ENCODE measurements at regions not wholly inside any gene's neighbourhood (a gene's known extent, or its start where the extent isn't known, plus 50 kb on each side); places are given as distances from the start of the nearest gene placed in this dataset.
"Not testable (repeated sequence)": the region's sequence is repeated elsewhere in the genome, so short reads cannot be mapped to it uniquely, and the experiment has no call there.

DNA sequence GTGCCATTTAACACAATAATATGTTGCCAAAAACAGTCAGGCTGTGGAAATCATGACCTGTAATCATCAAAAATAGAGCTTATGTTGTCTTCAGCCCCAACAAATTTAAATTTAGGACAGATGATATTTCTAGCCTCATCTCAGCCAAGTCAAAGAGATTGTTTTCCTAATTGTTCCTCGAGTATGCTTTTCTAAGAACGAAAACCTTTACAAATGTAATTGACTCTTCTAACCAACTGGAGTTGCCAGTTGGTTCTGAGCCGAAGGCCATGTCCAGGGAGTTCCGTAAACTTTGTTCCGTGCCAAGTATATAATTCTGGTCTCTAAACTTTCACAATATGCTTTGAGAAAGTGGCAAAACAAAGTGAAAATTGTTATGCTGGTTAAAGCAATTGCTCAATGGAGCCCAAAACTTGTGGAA, 160.8 kb downstream of the CEMIP2 start:
- Mint-ChIP-seq H3K36me3 (ENCODE audit: unreplicated experiment) (no peaks in the 10 kb centered on the region), H3K4me3 (ENCODE audit: unreplicated experiment) (no peak overlapping the region), H3K27me3 (ENCODE audit: unreplicated experiment) (peaks cover 17% of the 10 kb centered on the region), H3K4me1 (ENCODE audit: unreplicated experiment) (no peaks in the 10 kb centered on the region), H3K9me3 (ENCODE audit: unreplicated experiment) (peaks cover 9% of the 10 kb centered on the region), H3K27ac (ENCODE audit: unreplicated experiment) (no peak overlapping the region)
- TF ChIP-seq, protein P1, sequence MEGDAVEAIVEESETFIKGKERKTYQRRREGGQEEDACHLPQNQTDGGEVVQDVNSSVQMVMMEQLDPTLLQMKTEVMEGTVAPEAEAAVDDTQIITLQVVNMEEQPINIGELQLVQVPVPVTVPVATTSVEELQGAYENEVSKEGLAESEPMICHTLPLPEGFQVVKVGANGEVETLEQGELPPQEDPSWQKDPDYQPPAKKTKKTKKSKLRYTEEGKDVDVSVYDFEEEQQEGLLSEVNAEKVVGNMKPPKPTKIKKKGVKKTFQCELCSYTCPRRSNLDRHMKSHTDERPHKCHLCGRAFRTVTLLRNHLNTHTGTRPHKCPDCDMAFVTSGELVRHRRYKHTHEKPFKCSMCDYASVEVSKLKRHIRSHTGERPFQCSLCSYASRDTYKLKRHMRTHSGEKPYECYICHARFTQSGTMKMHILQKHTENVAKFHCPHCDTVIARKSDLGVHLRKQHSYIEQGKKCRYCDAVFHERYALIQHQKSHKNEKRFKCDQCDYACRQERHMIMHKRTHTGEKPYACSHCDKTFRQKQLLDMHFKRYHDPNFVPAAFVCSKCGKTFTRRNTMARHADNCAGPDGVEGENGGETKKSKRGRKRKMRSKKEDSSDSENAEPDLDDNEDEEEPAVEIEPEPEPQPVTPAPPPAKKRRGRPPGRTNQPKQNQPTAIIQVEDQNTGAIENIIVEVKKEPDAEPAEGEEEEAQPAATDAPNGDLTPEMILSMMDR (IDR thresholded peaks at IDR 0.05) = no peak
- no peak for DNase-seq (ENCODE audit: extremely low spot score, unreplicated experiment)

DNA sequence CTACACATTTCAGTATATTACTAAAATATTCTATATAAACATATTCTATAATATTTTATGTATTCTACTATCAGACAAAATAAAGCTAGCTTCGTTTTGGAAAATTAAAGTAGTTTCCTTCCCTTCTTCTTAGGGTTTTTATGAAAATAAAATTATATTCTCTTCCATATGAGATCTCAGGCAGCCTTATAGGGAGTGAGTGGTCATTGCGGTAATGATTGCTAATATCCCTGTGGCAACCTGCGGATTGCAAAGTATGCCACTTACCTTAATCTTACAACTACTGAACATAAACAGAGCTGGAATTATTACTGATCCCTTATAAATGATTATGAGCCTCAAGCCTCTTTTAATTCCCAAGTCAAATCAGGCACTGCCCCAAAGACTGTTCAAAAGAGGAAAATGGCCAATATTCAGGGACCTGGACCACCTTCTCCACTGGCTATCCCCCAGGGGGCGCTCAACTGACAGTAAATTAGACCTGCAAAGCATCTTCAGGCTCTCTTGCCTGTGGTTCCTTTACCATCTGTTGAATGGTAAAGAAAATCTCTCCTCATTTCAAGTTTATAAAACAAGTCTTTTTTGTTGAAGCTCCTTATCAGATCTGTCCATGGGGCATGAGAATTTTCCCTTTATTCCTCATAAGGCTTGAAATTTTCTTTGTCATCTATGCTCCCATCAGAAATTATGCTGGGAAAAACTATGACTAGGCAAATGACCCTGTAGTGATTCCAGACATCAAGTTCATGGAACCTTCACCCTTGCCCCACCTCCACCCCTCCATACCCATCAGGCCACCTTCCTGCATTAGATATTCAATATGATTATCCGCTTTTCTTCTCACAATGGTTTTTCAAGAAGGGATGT, 163.9 kb downstream of the CEMIP2 start:
- peaks cover 2% of the 10 kb centered on the region for H3K27me3 Mint-ChIP-seq (ENCODE audit: unreplicated experiment)
- H3K27ac Mint-ChIP-seq (ENCODE audit: unreplicated experiment) = no peak overlapping the region
- H3K36me3 Mint-ChIP-seq (ENCODE audit: unreplicated experiment) = no peaks in the 10 kb centered on the region
- H3K9me3 Mint-ChIP-seq (ENCODE audit: unreplicated experiment) = peaks cover 4% of the 10 kb centered on the region
- peak; percentile 90 for DNase-seq (ENCODE audit: extremely low spot score, unreplicated experiment)
- TF ChIP-seq, protein P1 (IDR thresholded peaks at IDR 0.05) = peak; percentile 87
- no peak overlapping the region for H3K4me3 Mint-ChIP-seq (ENCODE audit: unreplicated experiment)
- no peaks in the 10 kb centered on the region for H3K4me1 Mint-ChIP-seq (ENCODE audit: unreplicated experiment)

DNA sequence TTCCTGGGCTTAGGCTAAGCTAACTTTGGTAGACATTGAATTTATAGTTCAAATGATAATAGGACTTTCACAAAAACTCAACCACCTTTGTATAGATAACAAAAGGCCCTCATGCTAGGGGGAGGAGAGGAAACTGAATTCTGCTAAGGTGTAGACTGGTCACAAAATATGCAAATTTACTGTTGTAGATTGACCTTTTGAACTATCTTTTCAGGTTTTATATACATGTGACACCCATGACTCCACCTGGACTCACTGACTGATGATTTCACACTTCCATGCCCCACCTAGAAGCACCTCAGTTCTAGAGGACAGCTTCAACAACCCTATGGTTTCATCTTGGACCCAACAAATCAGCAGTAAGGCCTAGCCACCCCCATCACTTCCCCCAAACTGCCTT, 165.7 kb downstream of the CEMIP2 start:
- peaks cover 12% of the 10 kb centered on the region for H3K27me3 Mint-ChIP-seq (ENCODE audit: unreplicated experiment)
- H3K36me3 Mint-ChIP-seq (ENCODE audit: unreplicated experiment) = no peaks in the 10 kb centered on the region
- H3K4me1 Mint-ChIP-seq (ENCODE audit: unreplicated experiment) = no peaks in the 10 kb centered on the region
- TF ChIP-seq, protein P1 (IDR thresholded peaks at IDR 0.05) = no peak
- no peak overlapping the region for H3K4me3 Mint-ChIP-seq (ENCODE audit: unreplicated experiment)
- H3K9me3 Mint-ChIP-seq (ENCODE audit: unreplicated experiment) = peaks cover 4% of the 10 kb centered on the region
- DNase-seq (ENCODE audit: extremely low spot score, unreplicated experiment) = no peak
- no peak overlapping the region for H3K27ac Mint-ChIP-seq (ENCODE audit: unreplicated experiment)

DNA sequence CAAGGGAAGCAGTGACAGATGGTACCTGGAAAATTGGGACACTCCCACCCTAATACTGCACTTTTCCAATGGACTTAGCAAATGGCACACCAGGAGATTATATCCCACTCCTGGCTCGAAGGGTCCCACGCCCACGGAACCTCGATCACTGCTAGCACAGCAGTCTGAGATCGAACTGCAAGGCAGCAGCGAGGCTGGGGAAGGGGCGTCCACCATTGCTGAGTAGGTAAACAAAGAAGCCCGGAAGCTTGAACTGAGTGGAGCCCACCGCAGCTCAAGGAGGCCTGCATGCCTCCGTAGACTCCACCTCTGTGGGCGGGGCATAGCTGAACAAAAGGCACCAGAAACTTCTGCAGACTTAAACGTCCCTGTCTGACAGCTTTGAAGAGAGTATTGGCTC, 172.6 kb downstream of the CEMIP2 start:
- not testable (repeated sequence) for DNase-seq (ENCODE audit: extremely low spot score, unreplicated experiment); H3K27ac Mint-ChIP-seq (ENCODE audit: unreplicated experiment); H3K4me1 Mint-ChIP-seq (ENCODE audit: unreplicated experiment); H3K4me3 Mint-ChIP-seq (ENCODE audit: unreplicated experiment); H3K9me3 Mint-ChIP-seq (ENCODE audit: unreplicated experiment); H3K36me3 Mint-ChIP-seq (ENCODE audit: unreplicated experiment)
- H3K27me3 Mint-ChIP-seq (ENCODE audit: unreplicated experiment) = peaks cover 14% of the 10 kb centered on the region

DNA sequence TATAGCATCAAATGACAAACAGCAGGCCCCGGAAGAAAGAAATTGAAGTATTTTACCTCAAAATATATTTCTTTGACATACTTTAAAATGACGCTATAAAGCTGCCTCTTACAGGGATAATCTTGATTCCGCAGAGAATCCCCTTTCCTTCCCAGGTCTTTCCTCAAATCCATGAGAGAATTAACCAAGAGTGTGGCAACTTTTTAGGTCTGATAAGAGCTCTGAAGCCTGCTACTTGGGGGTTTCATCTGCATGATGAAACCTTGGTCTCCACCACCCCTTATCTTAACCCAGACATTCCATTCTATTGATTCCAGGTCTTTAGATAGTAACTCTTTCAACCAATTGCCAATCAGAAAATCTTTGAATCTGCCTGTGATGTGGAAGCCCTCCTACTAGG, 173.8 kb downstream of the CEMIP2 start:
- Mint-ChIP-seq H3K27ac (ENCODE audit: unreplicated experiment) (no peak overlapping the region), H3K36me3 (ENCODE audit: unreplicated experiment) (no peaks in the 10 kb centered on the region), H3K9me3 (ENCODE audit: unreplicated experiment) (no peaks in the 10 kb centered on the region), H3K4me1 (ENCODE audit: unreplicated experiment) (no peaks in the 10 kb centered on the region), H3K27me3 (ENCODE audit: unreplicated experiment) (peaks cover 14% of the 10 kb centered on the region), H3K4me3 (ENCODE audit: unreplicated experiment) (no peak overlapping the region)
- DNase-seq (ENCODE audit: extremely low spot score, unreplicated experiment) = no peak
- TF ChIP-seq, protein P1 (IDR thresholded peaks at IDR 0.05) = no peak

All from osteocyte (in vitro differentiated cells).